K562 (cell line): ENCODE measurements at regions not wholly inside any gene's neighbourhood (a gene's known extent, or its start where the extent isn't known, plus 50 kb on each side); places are given as distances from the start of the nearest gene placed in this dataset.

Experiments
- ATAC-seq: fragments of 200-7000 bp; cut with Tn5 transposase; 3 replicates; pipeline ENCODE4 v1.9.1; 2020; ENCODE audit warnings: moderate library complexity
- BruUV-seq: library from RNA; stranded (reverse); fragments of 400-500 nt; replicated peaks from 2 replicates; lab custom pipeline; 2021; lab: Mats Ljungman, UMichigan
- CTCF ChIA-PET: fragments of 300-600 bp; formaldehyde crosslinking; extraction: SDS; loops from one replicate; lab custom pipeline; 2021; ENCODE audit warnings: low intra/inter-chr PET ratio; lab: Yijun Ruan, JAX
- POLR2A ChIA-PET: fragments of 300-600, 350-650 bp; sonication (Branson Sonifier 250); formaldehyde crosslinking; extraction: SDS; loops from one replicate; lab custom pipeline; 2021; ENCODE audit warnings: antibody characterized with exemption, inconsistent platforms; lab: Yijun Ruan, JAX
- DNase-seq, 4 experiments: peaks; one replicate each; pipeline versions ENCODE4 v3.0.0 to v3.0.0-alpha.2; 2011 to 2018; ENCODE audit warnings: low spot score in 3 of 4, mixed read lengths in 3 of 4; ENCODE audit errors: extremely low read depth in 1 of 4
- FAIRE-seq: peaks from 2 replicates; lab custom pipeline; 2011; peaks lifted over from hg19 to GRCh38; lab: Jason Lieb, UNC
- H2AFZ ChIP-seq: 2 replicates; pipeline ENCODE4 v1.6.0; 2011; ENCODE audit warnings: low read depth, low read length, control low read depth, inconsistent platforms
- H3K27ac ChIP-seq: fragments of 200-600 bp; 3 replicates; pipeline ENCODE4 v1.8.0; 2011; ENCODE audit warnings: low read depth, mild to moderate bottlenecking, control low read depth, inconsistent platforms, low read length, moderate library complexity, mixed read lengths; ENCODE audit errors: extremely low read depth
- H3K27me3 ChIP-seq, 2 experiments: fragments of 300-600 bp in 1 of 2; 2 replicates in 1 of 2; 3 replicates in 1 of 2; pipeline versions ENCODE4 v1.6.0 to v1.8.0; 2011; ENCODE audit warnings: inconsistent platforms in 2 of 2, low read length in 2 of 2, mild to moderate bottlenecking in 1 of 2, mixed read lengths in 1 of 2, moderate library complexity in 1 of 2; ENCODE audit not compliant: control insufficient read depth in 2 of 2, insufficient read depth in 2 of 2
- H3K36me3 ChIP-seq: fragments of 300-600 bp; 3 replicates; pipeline ENCODE4 v1.8.0; 2011; ENCODE audit warnings: mild to moderate bottlenecking, low read length, inconsistent platforms; ENCODE audit not compliant: control insufficient read depth, insufficient read depth
- H3K4me1 ChIP-seq, 2 experiments: fragments of 200-600 bp in 1 of 2; replicated peaks in 1 of 2; 2 replicates in 1 of 2; 3 replicates in 1 of 2; pipeline versions ENCODE4 v1.5.1 to v1.8.0; 2011; ENCODE audit warnings: inconsistent platforms in 2 of 2, low read length in 2 of 2, mild to moderate bottlenecking in 1 of 2, mixed read lengths in 1 of 2, moderate library complexity in 1 of 2; ENCODE audit not compliant: control insufficient read depth in 2 of 2, insufficient read depth in 2 of 2
- H3K4me2 ChIP-seq: 2 replicates; pipeline ENCODE4 v1.6.1; 2011; ENCODE audit warnings: low read length, control low read depth, inconsistent platforms, mixed read lengths; ENCODE audit not compliant: insufficient read depth
- H3K4me3 ChIP-seq: fragments of 200-600 bp; sonication (generic), shearing (Covaris generic); 2 replicates; pipeline ENCODE4 v1.5.1; 2016; ENCODE audit warnings: control low read depth, inconsistent platforms
- H3K79me2 ChIP-seq: fragments of 200-600 bp; 3 replicates; pipeline ENCODE4 v1.8.0; 2011; ENCODE audit warnings: low read length, inconsistent platforms; ENCODE audit not compliant: control insufficient read depth, insufficient read depth
- H3K9ac ChIP-seq, 2 experiments: 2 replicates each; pipeline versions ENCODE4 v1.6.0 to v1.6.1; 2011; ENCODE audit warnings: low read depth in 2 of 2, low read length in 2 of 2, control low read depth in 1 of 2, inconsistent platforms in 1 of 2, mild to moderate bottlenecking in 1 of 2, mixed read lengths in 1 of 2; ENCODE audit not compliant: insufficient read depth in 1 of 2
- H3K9me1 ChIP-seq: one replicate; pipeline ENCODE4 v1.6.0; 2011; ENCODE audit warnings: inconsistent platforms, mild to moderate bottlenecking, low read length, moderate library complexity; ENCODE audit not compliant: control insufficient read depth, insufficient read depth
- H3K9me3 ChIP-seq: replicated peaks from 2 replicates; pipeline ENCODE4 v1.5.1; 2011; ENCODE audit warnings: low read depth, low read length, inconsistent platforms; ENCODE audit not compliant: control insufficient read depth, insufficient read depth
- H4K20me1 ChIP-seq: replicated peaks from 2 replicates; pipeline ENCODE4 v1.6.1; 2011; ENCODE audit warnings: low read length, inconsistent platforms, mixed read lengths; ENCODE audit not compliant: control insufficient read depth, insufficient read depth
- ARID1B ChIP-seq: fragments of 450-650 bp; IDR thresholded peaks from 2 replicates; pipeline ENCODE4 v1.6.1; 2016; ENCODE audit warnings: antibody characterized with exemption, mild to moderate bottlenecking, inconsistent platforms
- BHLHE40 ChIP-seq: IDR thresholded peaks from 2 replicates; pipeline ENCODE4 v1.6.1; 2011; ENCODE audit warnings: low read length, improper control_type of control experiment
- CXXC5 ChIP-seq: fragments of 250-450 bp; sonication (Bioruptor Pico); IDR thresholded peaks from 2 replicates; pipeline ENCODE4 v1.8.0; 2022; ENCODE audit warnings: inconsistent platforms, mild to moderate bottlenecking, moderate library complexity
- EHMT2 ChIP-seq: fragments of 450-650 bp; IDR thresholded peaks from 2 replicates; pipeline ENCODE4 v1.6.1; 2018; ENCODE audit warnings: antibody characterized with exemption
- NRF1 ChIP-seq, 2 experiments: fragments of 450-650 bp; IDR thresholded peaks in 1 of 2; conservative IDR thresholded peaks in 1 of 2; 2 replicates each; pipeline ENCODE4 v1.6.1; 2014; ENCODE audit warnings: mild to moderate bottlenecking in 2 of 2
- POLR3A ChIP-seq: IDR thresholded peaks from 2 replicates; pipeline ENCODE4 v1.6.1; 2011; ENCODE audit warnings: borderline replicate concordance, mild to moderate bottlenecking, moderate library complexity; ENCODE audit not compliant: insufficient read length, insufficient read depth; ENCODE audit errors: extremely low read depth
- PYGO2 ChIP-seq: fragments of 450-650 bp; IDR thresholded peaks from 2 replicates; pipeline ENCODE4 v1.6.1; 2016; ENCODE audit warnings: mild to moderate bottlenecking, missing genetic modification characterization, moderate library complexity, missing compliant biosample characterization
- SMAD3 ChIP-seq: fragments of 450-650 bp; formaldehyde crosslinking; conservative IDR thresholded peaks from 2 replicates; pipeline ENCODE4 v1.4.0; 2020; ENCODE audit warnings: mild to moderate bottlenecking
- ZNF644 ChIP-seq: fragments of 200-800 bp; sonication (Bioruptor generic); IDR thresholded peaks from 2 replicates; pipeline ENCODE4 v1.6.1; 2016; ENCODE audit warnings: low read depth, missing genetic modification characterization, missing compliant biosample characterization
- ZNF668 ChIP-seq: fragments of 250-450 bp; sonication (Bioruptor Pico); IDR thresholded peaks from 2 replicates; pipeline ENCODE4 v1.8.0; 2022; ENCODE audit warnings: mild to moderate bottlenecking, inconsistent platforms
- WGBS: fragments of 100-300 bp; shearing (Covaris generic); methylation state at CpG from one replicate; pipeline ENCODE4 v1.1.6; 2016; ENCODE audit warnings: low coverage, mixed read lengths; ENCODE audit not compliant: insufficient coverage; ENCODE audit errors: missing lambda C conversion rate; 5-methylcytosine and 5-hydroxymethylcytosine counted together
- in situ Hi-C: fragments of 300-500 bp; cut with MboI; formaldehyde crosslinking; loops from 4 replicates; pipeline ENCODE4 v1.15.0; 2018; ENCODE audit warnings: inconsistent platforms, mixed read lengths
- intact Hi-C: fragments of 100-400 bp; cut with micrococcal nuclease; formaldehyde crosslinking; loops from 2 replicates; pipeline ENCODE4 v1.14.2; 2022
- TF ChIP-seq, protein P1 (sequence below), 2 experiments: IDR thresholded peaks; 2 replicates each; pipeline ENCODE4 v1.6.1; 2012; ENCODE audit warnings: improper control_type of control experiment in 2 of 2, low read depth in 2 of 2, low read length in 2 of 2, borderline replicate concordance in 1 of 2
- TF ChIP-seq, protein P2 (sequence below): fragments of 250-450 bp; sonication (Bioruptor Pico); IDR thresholded peaks from 2 replicates; pipeline ENCODE4 v1.4.0; 2020
- TF ChIP-seq, protein P3 (sequence below): fragments of 450-650 bp; IDR thresholded peaks from 2 replicates; pipeline ENCODE4 v1.6.1; 2017; ENCODE audit warnings: mild to moderate bottlenecking, moderate library complexity
- TF ChIP-seq, protein P4 (sequence below): fragments of 250-450 bp; sonication (Bioruptor Pico); IDR thresholded peaks from 2 replicates; pipeline ENCODE4 v1.8.0; 2022; ENCODE audit warnings: moderate library complexity, mild to moderate bottlenecking, inconsistent platforms

DNA sequence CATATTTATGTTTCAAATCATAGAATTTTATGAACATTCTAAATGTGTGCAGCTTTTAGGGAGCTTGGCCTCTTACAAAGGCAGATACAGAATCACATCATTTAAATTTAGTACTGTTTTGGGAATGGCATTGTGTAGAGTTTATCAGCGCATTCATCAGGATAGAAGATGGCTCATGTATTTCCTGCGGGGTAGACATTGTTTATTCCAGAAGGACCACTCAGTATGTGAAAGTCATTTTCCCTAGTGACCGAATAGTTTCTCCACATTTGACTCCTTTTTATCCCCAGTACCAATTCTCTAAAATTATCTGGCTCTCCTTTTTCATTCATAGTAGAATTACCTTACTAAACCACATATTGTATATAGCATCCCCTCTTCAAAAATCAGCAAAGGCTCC is 981.9 kb upstream of the ADGRL4 start:
- POLR2A ChIA-PET = no interaction called here
- 0% methylated on average over 3 of the region's 3 CpGs for WGBS
- H3K9me1 ChIP-seq = no peaks in the 10 kb centered on the region
- TF ChIP-seq, protein P1, sequence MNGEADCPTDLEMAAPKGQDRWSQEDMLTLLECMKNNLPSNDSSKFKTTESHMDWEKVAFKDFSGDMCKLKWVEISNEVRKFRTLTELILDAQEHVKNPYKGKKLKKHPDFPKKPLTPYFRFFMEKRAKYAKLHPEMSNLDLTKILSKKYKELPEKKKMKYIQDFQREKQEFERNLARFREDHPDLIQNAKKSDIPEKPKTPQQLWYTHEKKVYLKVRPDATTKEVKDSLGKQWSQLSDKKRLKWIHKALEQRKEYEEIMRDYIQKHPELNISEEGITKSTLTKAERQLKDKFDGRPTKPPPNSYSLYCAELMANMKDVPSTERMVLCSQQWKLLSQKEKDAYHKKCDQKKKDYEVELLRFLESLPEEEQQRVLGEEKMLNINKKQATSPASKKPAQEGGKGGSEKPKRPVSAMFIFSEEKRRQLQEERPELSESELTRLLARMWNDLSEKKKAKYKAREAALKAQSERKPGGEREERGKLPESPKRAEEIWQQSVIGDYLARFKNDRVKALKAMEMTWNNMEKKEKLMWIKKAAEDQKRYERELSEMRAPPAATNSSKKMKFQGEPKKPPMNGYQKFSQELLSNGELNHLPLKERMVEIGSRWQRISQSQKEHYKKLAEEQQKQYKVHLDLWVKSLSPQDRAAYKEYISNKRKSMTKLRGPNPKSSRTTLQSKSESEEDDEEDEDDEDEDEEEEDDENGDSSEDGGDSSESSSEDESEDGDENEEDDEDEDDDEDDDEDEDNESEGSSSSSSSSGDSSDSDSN (IDR thresholded peaks at IDR 0.05; ENCODE audit: borderline replicate concordance in 1 of 2, low read depth in 2 of 2, low read length in 2 of 2) = no peak
- TF ChIP-seq, protein P2, sequence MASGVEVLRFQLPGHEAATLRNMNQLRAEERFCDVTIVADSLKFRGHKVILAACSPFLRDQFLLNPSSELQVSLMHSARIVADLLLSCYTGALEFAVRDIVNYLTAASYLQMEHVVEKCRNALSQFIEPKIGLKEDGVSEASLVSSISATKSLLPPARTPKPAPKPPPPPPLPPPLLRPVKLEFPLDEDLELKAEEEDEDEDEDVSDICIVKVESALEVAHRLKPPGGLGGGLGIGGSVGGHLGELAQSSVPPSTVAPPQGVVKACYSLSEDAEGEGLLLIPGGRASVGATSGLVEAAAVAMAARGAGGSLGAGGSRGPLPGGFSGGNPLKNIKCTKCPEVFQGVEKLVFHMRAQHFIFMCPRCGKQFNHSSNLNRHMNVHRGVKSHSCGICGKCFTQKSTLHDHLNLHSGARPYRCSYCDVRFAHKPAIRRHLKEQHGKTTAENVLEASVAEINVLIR (CRISPR knock-in tag) = no peak
- TF ChIP-seq EHMT2 (no peak), CXXC5 (CRISPR knock-in tag) (no peak), PYGO2 (no peak), POLR3A (no peak), SMAD3 (no peak), BHLHE40 (no peak), ZNF668 (CRISPR knock-in tag) (no peak), NRF1 (conservative IDR thresholded peaks at IDR 0.05 in 1 of 2, IDR thresholded peaks at IDR 0.05 in 1 of 2) (no peak), ZNF644 (tag) (no peak), ARID1B (no peak)
- TF ChIP-seq, protein P3, sequence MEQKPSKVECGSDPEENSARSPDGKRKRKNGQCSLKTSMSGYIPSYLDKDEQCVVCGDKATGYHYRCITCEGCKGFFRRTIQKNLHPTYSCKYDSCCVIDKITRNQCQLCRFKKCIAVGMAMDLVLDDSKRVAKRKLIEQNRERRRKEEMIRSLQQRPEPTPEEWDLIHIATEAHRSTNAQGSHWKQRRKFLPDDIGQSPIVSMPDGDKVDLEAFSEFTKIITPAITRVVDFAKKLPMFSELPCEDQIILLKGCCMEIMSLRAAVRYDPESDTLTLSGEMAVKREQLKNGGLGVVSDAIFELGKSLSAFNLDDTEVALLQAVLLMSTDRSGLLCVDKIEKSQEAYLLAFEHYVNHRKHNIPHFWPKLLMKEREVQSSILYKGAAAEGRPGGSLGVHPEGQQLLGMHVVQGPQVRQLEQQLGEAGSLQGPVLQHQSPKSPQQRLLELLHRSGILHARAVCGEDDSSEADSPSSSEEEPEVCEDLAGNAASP = no peak
- TF ChIP-seq, protein P4, sequence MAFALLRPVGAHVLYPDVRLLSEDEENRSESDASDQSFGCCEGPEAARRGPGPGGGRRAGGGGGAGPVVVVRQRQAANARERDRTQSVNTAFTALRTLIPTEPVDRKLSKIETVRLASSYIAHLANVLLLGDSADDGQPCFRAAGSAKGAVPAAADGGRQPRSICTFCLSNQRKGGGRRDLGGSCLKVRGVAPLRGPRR (CRISPR knock-in tag) = no peak
- TF ChIP-seq, all 486 proteins: peak for 0
- H3K27me3 ChIP-seq = no peaks in the 10 kb centered on the region
- H3K36me3 ChIP-seq = no peaks in the 10 kb centered on the region
- no peaks in the 10 kb centered on the region for H3K79me2 ChIP-seq
- H3K9ac ChIP-seq = no peak overlapping the region
- H3K4me3 ChIP-seq = no peak overlapping the region
- BruUV-seq = no TSS peak
- FAIRE-seq (no peak), DNase-seq (no peak), ATAC-seq (no peak)
- H2AFZ ChIP-seq = no peak overlapping the region
- CTCF ChIA-PET = no interaction called here
- H3K4me1 ChIP-seq = no peaks in the 10 kb centered on the region
- no peak overlapping the region for H3K4me2 ChIP-seq
- in situ Hi-C loops = no loop called here
- H3K27ac ChIP-seq = no peak overlapping the region
- H4K20me1 ChIP-seq = no peaks in the 10 kb centered on the region
- intact Hi-C loops = no loop called here
- no peaks in the 10 kb centered on the region for H3K9me3 ChIP-seq
